Endothelial cell (in vitro differentiated cells): ENCODE measurements at regions not wholly inside any gene's neighbourhood (a gene's known extent, or its start where the extent isn't known, plus 50 kb on each side); places are given as distances from the start of the nearest gene placed in this dataset.

Source experiments
- DNase-seq: peaks from one replicate; pipeline ENCODE4 v3.0.0; 2021; ENCODE audit warnings: low spot score
- H3K27ac Mint-ChIP-seq: one replicate; pipeline ENCODE4 v1.8.0; 2021; ENCODE audit warnings: mixed read lengths, inconsistent platforms; ENCODE audit not compliant: unreplicated experiment
- H3K27me3 Mint-ChIP-seq: one replicate; pipeline ENCODE4 v1.8.0; 2021; ENCODE audit warnings: mild to moderate bottlenecking, moderate library complexity, mixed read lengths, inconsistent platforms; ENCODE audit not compliant: unreplicated experiment
- H3K36me3 Mint-ChIP-seq: one replicate; pipeline ENCODE4 v1.8.0; 2021; ENCODE audit warnings: mild to moderate bottlenecking, low read depth, mixed read lengths, inconsistent platforms; ENCODE audit not compliant: unreplicated experiment
- H3K4me1 Mint-ChIP-seq: one replicate; pipeline ENCODE4 v1.8.0; 2021; ENCODE audit warnings: mild to moderate bottlenecking, mixed read lengths, inconsistent platforms; ENCODE audit not compliant: unreplicated experiment
- H3K4me3 Mint-ChIP-seq: one replicate; pipeline ENCODE4 v1.8.0; 2021; ENCODE audit warnings: mild to moderate bottlenecking, mixed read lengths, inconsistent platforms; ENCODE audit not compliant: unreplicated experiment
- H3K9me3 Mint-ChIP-seq: one replicate; pipeline ENCODE4 v1.8.0; 2021; ENCODE audit warnings: mixed read lengths, inconsistent platforms; ENCODE audit not compliant: unreplicated experiment
- CTCF ChIP-seq: fragments of 200-600 bp; sonication (generic); IDR thresholded peaks from one replicate; pipeline ENCODE4 v1.5.0; 2021; ENCODE audit warnings: antibody characterized with exemption; ENCODE audit not compliant: unreplicated experiment

- Mint-ChIP-seq H3K4me1 (peaks cover 3% of the 10 kb centered on the region), H3K27ac (no peak overlapping the region), H3K9me3 (no peaks in the 10 kb centered on the region), H3K36me3 (no peaks in the 10 kb centered on the region), H3K27me3 (no peaks in the 10 kb centered on the region), H3K4me3 (no peak overlapping the region)
- no peak for DNase-seq
- no peak for TF ChIP-seq CTCF
Measured at GRCh38 chr15:87209891-87210689, 1046.4 kb downstream of the NTRK3 start.

- H3K4me1 Mint-ChIP-seq, result no peaks in the 10 kb centered on the region
- H3K27me3 Mint-ChIP-seq, result no peaks in the 10 kb centered on the region
- H3K36me3 Mint-ChIP-seq, result no peaks in the 10 kb centered on the region
- H3K27ac Mint-ChIP-seq, result no peak overlapping the region
- no peak for DNase-seq
- no peak for TF ChIP-seq CTCF
- H3K4me3 Mint-ChIP-seq, result no peak overlapping the region
- no peaks in the 10 kb centered on the region for H3K9me3 Mint-ChIP-seq
Measured at GRCh38 chr15:87207990-87208580, 1048.5 kb downstream of the NTRK3 start.

GRCh38 chr15:87207251-87207650 is 1049.3 kb downstream of the NTRK3 start:
- H3K4me3 Mint-ChIP-seq, result no peak overlapping the region
- TF ChIP-seq CTCF, result no peak
- no peak overlapping the region for H3K27ac Mint-ChIP-seq
- no peaks in the 10 kb centered on the region for H3K36me3 Mint-ChIP-seq
- H3K4me1 Mint-ChIP-seq, result no peaks in the 10 kb centered on the region
- no peaks in the 10 kb centered on the region for H3K27me3 Mint-ChIP-seq
- H3K9me3 Mint-ChIP-seq, result no peaks in the 10 kb centered on the region
- DNase-seq, result no peak

- no peaks in the 10 kb centered on the region for H3K4me1 Mint-ChIP-seq
- no peaks in the 10 kb centered on the region for H3K9me3 Mint-ChIP-seq
- TF ChIP-seq CTCF, result no peak
- H3K27me3 Mint-ChIP-seq, result no peaks in the 10 kb centered on the region
- DNase-seq, result no peak
- H3K27ac Mint-ChIP-seq, result no peak overlapping the region
- no peak overlapping the region for H3K4me3 Mint-ChIP-seq
- no peaks in the 10 kb centered on the region for H3K36me3 Mint-ChIP-seq
Measured at GRCh38 chr15:87201986-87202385, 1054.6 kb downstream of the NTRK3 start.

GRCh38 chr15:87200149-87200548 is 1056.4 kb downstream of the NTRK3 start:
- no peaks in the 10 kb centered on the region for H3K27me3 Mint-ChIP-seq
- H3K27ac Mint-ChIP-seq, result no peak overlapping the region
- DNase-seq, result no peak
- H3K36me3 Mint-ChIP-seq, result no peaks in the 10 kb centered on the region
- no peaks in the 10 kb centered on the region for H3K4me1 Mint-ChIP-seq
- no peak for TF ChIP-seq CTCF
- no peak overlapping the region for H3K4me3 Mint-ChIP-seq
- no peaks in the 10 kb centered on the region for H3K9me3 Mint-ChIP-seq
